CD4-positive, alpha-beta T cell treated with Interleukin-17A for 1 hour (primary cell): ENCODE measurements at regions not wholly inside any gene's neighbourhood (a gene's known extent, or its start where the extent isn't known, plus 50 kb on each side); places are given as distances from the start of the nearest gene placed in this dataset.

Source experiments
- DNase-seq: peaks from one replicate; pipeline ENCODE4 v3.0.0-alpha.2; 2020

DNA sequence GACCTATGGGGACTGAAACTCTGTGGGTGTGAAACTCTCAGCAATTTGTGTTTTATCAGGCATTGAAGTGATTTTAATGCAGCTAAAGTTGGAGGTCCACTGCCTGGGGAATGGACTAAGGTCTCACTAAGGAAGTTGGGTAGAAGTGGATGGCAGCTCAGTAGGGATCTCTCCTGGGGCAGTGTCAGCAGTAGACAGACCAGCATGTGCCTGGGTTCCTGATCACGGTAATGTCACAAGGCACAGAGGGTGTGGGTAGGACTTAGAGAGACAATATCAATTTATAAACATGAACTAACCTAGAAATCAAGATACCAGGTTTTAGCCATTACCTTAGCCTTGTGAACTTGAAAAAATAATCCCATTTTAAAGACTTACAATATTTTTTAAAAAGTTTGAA, 380.3 kb upstream of the LCORL start:
- DNase-seq: no peak

DNA sequence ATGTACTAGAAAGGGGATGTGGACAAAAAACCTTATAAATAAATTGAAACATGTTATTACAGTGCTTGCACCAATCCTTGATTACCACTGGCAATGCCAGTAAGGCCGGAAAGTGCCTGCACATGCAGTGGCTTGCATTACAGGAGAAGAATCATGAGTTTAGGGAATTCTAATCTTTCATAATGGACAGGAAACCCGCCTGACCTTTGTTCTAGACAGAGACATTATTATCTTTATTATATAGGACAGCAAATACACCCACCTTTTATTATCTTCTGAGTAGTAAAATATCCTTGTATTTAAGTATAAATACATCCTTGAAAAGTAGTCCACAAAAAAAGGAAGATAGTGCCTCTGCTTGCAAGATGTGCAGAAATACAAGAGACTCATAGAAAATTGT, 379.9 kb upstream of the LCORL start:
- DNase-seq: no peak

DNA sequence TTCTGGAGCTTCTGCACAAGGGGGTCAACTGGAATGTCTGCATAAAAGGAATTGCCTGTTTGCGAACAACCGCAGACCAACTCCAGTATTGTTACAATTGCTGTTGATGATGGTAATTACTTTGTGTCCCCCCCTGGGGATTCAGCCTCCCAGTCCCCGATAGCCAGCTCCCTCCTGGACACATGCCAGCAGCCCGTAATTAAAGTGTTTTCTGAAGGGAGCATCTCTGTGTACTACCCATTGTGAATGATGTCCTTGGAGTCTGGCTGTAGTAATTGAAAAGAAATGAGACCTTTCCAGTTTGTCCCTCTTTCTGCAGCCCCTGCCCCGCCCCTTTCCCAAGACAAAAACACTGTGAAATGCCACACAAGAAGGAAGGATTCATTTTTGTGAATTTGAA, 377.1 kb upstream of the LCORL start:
- DNase-seq: no peak

DNA sequence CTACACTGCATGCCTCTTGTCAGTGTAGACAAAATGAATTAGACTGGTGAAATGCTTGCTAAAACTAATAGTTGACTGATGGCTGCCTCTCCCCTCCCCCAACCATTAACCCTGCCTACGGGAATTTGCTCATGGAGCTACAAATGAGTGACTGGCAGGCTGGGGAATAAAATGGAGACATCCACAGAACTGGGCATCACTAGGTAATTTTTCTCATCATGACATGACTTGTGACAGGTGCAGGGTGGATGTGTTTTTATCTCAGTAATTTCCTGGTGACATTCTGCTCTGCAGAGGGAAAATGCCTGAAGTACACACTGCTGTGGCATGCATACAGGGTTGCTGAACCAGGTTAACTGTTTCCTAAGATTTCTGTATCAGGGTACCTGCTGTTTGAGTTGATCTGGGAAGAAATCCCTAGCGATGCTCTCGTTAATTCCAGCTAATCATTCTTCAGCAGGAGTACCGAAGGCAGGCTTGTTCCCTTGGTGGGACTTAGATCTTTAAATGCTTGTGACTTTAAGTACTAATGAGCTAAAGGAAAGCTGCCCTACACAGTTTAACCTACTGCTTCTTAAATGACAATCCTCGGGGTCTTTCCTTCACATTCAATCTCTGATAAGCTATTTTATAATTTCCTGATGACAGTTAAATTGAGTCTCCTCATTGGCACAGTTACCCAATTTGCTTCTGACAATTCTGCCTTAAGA, 376.3 kb upstream of the LCORL start:
- no peak for DNase-seq

DNA sequence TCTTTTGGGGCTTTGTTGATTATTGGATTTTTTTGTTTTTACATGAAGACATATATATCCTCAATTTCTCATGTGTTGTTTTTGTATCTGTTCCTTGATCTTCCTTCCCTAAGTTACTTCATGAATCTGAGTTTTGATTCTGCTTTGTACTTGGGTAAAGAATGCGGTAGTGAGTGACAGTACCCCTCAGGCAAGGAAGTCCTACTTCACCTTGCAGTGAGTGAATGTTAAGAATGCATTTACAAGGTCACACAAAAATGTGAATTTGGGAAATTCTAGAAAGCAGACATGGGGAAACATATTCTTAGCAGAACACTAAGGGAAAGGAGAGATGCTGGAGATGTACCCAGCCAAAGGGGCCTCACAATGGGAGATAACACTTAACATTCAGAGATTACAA, 373.1 kb upstream of the LCORL start:
- no peak for DNase-seq

DNA sequence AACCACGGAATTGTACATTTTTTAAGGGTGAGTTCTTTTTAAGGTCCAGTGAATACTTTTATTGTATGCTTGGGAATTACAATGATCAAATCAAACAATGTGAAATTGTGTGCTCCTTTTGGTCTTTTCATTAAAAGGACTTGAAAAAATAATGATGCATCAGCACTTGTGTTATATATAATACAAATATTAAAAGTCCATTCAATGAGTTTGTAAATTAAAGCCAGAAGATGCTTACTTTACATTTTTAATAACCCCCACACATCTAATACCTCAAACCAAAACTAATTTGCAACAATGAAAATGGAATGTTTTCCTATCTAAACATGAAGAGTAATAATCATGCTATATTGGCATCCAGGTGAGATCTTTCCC, 369.8 kb upstream of the LCORL start:
- no peak for DNase-seq

DNA sequence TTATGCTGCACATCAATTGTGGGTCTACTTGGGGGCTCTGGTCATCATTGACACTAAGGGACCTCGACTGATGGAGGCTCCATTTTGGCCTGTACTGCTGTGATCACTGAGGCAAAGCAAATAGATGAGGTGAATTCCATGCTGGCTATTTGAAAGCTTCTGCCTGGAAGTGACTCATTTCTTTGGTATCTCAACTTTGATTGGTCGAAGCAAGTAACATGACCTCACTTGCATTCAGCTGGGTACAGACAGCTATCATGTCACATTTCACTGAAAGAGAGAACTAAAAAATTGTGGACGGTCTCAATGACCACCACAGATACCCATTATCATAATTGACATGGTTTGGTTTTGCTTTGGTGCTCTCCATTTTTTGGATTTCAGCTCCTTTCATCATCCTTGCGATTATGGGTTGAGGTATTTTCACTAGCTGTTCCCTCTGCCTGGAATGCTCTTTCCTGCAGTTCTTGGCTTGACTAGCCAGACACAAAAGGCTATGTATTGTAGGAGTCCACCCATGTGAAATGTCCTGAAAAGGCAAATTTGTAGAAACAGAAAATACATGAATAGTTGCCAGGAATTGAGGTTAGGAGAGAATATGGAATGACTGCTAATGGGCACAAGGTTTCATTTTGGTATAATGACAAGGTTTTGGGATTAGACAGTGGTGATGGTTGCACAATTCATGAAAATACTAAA, 369.2 kb upstream of the LCORL start:
- no peak for DNase-seq

DNA sequence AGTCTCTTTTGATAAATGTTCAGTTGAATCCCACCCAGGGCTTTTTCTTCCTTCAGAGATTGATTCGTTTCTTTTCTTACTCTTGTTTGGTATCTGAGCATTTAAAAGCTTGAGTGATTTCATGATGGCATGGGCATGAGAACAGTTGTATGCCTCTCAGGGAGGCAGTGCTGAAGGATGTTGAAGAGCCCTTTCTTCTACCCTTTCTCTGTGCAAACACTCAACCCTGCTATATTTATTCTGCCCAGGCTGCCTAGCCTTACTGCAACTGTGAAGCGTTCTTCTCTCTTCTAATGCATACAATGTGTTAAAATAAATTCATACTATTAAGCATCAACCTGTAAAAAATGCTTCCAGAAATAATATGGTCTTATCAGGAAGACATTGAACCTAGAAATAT, 367.6 kb upstream of the LCORL start:
- DNase-seq: no peak

DNA sequence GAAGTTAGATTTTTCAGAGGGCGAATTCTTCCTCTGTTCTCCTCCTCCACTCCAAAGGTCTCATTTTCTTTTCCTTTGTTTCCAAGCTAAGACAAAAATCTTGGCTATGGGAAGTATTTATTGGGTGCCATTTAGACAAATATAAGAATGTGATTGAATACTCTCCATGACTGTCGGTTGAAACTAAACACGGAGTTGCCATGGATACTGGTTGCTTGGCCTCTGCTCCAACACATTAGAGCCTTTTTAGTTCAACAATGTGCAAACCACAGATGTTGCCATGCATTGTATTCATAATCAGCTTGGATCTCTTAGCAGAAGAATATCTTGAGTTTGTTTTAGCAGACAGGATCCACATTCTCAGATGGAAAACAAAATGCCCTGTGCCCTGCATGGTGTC, 366.5 kb upstream of the LCORL start:
- DNase-seq: no peak

DNA sequence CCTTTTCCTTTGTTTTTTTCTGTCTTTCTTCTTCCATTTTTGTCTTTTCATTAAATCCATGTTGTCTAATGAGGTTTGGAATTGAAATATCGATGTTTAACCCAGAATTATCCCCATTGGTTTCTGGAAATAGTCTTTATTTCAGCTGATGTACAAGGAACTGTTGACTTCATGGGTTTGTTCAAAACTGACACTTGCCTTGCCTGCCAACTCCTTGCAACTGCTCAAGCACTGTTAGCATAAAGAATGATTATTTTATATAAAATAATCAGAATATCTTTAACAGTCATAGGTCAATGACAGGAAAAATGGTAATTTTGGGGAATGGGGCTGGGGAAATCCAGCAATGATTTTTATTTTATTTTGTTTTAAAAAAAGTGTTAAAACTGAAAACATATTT, 359.6 kb upstream of the LCORL start:
- no peak for DNase-seq

DNA sequence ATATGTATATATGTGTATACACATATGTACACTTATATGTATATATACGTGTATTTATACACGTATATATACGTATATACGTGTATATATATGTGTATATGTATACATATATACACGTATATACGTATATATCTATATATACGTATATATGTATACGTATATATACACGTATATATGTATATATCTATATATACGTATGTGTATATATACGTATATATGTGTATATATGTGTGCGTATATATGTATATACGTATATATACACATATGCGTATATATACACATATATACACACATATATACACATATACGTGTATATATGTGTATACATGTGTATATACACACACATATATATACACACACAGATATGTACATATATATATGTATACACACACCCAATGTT, 348.0 kb upstream of the LCORL start:
- DNase-seq: no peak

DNA sequence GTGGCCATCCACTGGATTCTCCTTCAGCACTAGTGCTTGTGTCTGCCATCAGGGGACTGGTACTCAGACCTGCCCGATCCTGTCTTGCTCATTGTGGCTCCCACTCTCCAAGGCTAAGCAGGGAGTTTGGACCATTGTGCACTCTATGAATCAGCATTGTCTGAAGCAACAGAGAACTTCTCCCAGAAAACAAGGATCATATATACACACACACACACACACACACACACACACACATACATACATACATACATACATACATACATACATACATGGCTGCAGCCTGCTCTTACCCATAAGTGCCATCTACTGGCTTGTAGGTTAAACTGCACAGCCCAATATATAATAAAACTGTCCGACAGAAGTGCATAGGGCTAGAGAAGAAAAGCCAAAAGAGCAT, 345.3 kb upstream of the LCORL start:
- peak; percentile 32 for DNase-seq

DNA sequence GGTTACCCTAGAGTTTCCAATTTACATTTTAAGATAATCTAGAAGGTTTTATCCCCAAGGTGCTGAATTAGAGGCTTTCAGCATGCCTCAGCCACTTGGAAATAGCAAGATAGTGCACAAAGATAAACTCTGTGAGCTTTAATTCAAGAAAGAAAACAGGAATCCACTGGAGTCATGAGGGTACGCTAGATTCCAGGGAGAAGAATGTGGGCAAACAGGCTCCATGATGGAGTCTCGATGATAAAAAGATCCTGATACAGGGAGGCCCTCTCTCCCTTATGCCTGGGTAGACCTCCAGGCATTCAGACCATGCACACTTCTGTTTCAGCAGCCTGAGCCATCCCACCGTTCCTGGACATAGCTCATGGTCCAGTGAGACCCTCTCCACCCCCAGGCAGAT, 344.6 kb upstream of the LCORL start:
- DNase-seq: no peak

DNA sequence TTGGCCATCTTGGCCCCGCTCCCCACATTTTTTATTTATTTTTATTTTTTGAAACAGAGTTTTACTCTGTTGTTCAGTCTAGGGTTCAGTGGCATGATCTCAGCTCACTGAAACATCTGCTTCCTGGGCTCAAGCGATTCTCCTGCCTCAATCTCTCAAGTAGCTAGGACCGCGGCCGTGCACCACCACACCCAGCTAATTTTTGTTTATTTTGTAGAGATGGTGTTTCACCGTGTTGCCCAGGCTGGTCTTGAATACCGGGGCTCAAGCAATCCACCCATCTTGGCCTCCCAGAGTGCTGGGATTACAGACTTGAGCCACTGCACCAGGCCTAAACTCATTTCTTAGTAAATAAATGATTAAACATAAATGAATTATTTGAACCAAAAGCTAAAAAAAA, 322.0 kb upstream of the LCORL start:
- no peak for DNase-seq

DNA sequence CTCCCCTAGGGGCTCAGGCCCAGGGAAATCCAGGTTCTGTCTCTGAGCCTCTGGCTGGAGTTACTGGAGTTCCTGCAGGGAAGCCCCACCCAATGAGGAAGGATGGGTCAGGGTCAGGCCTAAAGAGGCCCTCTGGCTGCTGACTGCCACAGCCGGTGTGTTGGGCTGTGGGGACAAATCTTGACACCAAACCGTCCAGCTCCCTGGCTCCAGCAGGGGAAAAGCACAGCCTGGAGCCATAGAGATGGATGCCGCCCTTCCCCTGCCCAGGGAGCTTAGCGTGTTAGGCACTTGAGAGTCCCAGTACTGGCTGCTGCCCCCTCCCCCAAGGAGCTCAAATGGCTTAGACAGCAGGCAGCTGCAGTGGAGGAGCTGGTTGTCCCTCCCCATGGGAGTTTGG, 321.3 kb upstream of the LCORL start:
- DNase-seq: no peak

DNA sequence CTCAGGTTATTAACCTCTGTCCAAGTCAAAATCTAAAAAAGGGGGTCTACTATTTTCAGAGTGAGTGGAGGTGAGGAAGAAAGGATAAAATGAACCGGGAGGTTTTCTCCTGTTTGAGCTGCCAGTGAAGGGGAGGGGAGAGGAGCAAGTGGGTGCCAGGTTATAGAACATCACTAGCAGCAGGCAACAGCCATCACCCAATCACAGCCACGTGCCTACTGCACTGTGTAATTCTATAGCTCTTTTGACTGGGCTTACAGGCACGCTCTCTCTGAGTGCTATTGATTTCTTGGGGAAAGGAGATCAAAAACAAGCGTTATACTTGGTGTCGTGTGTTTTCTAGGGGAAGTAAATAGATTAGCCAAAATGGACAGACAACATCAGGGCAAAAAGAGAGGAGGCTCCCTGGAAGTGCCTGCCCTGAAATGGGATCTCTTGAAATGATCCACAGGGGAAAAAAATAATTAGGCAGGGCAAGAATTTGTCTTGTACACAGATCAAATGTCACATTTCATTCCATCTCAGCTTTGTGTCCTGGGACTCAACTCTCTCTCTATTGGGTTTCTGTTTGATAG, 300.5 kb upstream of the LCORL start:
- DNase-seq: no peak

DNA sequence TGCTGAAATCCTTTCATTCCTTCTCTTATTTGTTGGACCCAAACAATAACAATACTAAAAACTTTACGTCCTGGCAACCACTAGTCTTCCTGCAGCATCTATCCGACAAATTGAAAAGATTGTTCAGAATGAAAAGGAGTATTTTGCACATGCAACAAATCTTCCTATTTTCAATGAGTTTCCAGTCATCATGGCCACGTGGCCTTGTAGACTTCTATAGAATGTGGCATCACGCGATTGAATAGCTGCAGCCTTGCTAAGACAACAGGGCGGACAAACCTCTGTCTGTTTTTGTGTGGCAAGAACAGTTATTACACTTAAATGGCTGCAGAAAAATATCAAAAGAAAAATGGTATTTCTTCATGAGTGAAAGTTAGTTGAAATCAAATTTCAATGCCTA, 297.9 kb upstream of the LCORL start:
- no peak for DNase-seq

DNA sequence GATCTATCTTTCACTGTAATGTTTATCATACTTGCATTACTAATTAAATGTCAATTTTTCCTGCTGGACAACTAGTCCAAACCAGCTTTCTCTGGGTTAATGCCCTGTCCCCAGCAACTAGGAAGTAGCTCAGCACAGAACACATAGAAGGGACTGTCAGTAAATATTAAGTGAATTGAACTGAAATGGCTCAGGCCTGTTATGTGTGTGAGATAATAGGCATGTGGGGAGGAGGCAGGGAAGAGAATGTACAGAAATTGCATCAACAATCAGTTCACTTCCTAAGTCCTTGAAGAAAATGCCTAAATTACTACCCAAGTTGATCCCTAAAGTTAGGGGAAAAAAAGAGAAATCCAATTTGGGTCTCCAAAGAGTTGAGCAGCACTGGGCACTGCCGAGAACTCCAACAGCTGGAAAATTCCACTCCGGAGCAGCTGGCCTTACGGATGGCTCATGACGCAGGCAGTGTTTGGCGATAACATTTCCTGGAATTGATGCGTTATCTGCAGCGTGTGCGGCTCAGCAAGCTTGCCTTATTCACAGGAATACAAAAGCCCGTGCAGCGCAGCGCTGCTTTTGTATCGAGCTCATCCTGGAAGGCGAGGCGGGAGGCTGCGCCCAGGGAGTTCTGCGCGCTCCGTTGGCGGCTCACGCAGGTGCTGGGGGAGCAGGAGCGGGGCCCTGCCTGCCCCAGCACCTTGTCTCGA, 297.3 kb upstream of the LCORL start:
- no peak for DNase-seq

DNA sequence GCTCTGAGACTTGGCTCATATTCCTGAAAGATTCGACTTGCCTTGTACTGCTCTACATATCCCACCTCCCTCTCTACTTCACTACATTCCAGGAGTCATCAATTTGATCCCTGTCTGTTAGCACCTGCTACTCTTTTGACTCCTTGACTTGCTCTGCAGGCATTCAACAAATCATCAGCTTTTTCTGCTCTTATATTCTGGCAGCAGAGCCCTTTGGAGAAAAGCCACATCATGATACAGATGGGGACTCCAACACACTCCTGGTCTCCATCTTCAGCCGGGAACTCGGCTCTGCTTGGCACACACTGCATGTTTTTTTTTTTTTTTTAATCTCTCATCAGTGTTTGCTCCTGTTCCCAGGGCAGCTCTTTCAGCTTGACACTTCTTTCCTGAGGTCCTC, 293.2 kb upstream of the LCORL start:
- no peak for DNase-seq

DNA sequence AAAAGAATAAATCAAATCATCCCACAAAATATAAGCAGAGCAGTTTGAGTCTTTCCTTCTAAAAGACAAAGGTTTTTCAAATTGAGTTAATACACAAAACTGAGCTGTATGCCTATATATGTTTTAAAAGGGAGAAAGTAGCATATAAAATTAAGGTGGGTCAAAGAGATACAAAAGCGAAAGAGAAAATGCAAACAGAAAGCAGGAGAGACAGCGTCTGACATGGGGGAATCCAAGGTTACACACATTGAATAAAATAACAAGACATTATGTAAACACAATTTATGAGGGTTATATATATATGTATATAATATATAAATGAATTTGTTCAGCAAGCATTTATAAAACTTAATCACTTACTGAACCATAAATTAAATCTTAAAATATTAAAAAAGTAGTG, 276.1 kb upstream of the LCORL start:
- no peak for DNase-seq

DNA sequence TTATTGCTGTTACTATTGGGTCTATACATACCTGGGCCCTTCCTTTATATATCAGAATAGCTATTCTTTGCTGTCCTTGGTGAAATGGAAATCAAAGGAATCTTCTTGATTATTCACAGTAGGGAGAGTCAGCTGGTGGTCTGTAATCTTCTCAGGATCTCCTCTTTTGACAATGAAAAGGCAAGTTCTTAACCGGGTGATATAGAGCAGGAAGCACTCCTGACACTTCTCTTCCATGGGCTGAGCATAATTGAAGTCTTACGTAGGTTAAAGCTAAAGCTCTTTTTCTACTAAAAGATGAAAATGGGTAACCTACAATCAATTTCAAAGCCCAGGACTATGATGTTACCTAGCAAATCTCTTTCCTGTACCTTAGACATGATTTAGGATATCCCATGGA, 274.9 kb upstream of the LCORL start:
- no peak for DNase-seq

DNA sequence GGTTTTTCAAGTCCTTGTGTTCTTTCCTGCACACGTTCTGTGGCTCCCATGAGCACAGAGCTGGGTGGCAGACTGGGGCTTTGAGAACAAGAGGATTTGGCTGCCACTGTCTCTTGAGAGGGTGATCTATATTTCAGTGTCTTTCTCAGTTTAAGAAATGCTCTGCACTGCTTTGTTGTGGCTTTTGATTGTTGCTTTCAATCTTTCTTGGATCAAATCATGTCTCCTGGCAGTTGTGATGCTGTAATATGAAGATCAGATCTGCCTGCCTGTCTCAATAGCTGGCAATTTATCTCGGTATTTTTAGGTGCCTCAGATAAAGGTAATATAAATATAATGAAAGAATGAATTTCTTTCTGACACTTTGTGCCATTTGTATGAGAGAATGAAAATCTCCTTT, 273.3 kb upstream of the LCORL start:
- DNase-seq: no peak

DNA sequence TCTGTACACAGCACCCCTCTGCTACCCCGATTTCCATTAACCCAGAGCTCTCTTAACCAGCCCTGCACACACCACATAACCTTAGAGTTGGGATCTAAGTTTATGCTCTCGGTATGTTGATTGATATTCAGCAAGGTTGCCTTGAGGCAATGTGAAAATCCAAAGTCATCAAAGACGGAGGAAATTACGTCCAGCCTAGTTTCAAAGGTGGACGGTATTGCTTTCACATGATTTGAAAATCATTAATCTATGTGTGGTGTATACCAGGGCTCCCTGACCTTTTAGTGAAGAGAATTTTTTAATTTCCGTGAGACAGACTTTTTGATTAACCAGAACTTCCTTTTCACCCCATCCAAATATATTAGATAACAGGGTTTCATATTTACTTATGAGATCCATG, 272.5 kb upstream of the LCORL start:
- DNase-seq: no peak

DNA sequence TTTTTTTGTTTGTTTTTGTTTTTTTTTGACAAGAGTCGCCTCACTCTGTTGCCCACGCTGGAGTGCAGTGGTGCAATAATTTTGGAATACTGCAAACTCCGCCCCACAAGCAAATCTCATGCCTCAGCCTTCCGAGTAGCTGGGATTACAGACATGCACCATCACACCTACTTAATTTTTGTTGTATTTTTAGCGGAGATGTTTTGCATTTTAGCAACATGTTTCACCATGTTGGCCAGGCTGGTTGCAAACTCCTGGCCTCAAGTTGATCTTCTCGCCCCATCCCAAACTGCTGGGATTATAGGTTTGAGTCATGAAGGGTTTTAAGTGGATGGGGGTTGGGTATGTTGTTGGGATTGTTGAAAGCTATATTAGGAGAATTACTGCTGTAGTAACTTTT, 270.9 kb upstream of the LCORL start:
- DNase-seq: no peak
